HG03432 (cell line): ENCODE measurements at regions not wholly inside any gene's neighbourhood (a gene's known extent, or its start where the extent isn't known, plus 50 kb on each side); places are given as distances from the start of the nearest gene placed in this dataset.

Source experiments
- ATAC-seq: cut with Tn5 transposase; IDR thresholded peaks from one replicate; pipeline ENCODE4 v1.9.1; 2021; ENCODE audit warnings: mild to moderate bottlenecking, moderate library complexity; ENCODE audit not compliant: unreplicated experiment

DNA sequence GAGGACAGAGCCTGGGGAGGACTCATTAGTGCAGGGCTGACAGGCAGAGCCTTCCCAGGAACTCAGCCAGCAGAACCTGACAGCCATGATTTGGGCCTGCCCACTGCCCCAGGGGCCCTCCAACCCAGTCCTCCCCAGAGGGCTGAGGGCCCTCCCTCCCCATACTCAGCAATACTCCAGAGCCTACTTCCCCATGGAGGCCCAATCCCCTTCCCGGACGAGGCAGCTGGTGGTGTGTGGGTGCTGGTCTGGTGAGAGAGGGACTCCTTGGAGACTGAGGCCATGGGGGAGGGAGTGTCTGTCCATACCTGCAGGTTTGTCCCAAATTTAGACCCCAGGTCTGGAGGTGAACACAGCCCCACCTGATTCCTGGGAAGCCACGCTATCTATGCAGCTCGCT, 120.9 kb upstream of the MLN start:
- no peak for ATAC-seq

DNA sequence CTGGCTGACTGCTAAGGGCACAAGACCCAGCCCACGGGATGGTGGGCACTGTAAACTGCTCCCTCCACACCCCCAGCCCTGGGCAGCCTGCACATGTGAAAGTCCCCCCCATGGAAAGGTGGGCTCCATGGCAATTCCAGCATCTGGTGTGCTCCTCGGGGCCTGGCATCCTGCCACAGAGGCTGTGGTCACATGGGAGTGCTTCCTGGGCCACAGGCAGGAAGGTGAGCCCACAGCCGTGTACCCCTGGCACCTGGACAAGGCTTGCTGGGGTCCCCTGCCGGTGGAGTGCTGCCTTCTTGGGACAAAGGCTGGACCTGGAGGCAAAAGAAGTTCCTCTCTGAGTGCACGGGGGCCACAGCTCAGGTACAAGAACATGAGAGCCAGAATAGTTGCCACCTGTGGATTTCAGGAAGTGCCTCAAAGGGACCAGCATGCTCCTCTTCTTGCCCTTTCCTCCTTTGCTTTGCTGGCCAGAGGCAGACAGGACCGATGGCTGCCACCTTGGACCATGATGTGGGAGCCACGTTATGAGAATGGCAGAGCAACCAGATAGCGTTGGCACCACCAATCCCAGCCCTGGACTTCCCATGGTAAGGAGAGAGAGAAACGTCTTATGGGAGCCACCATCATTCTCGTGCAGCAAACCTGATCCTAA, 120.2 kb upstream of the MLN start:
- no peak for ATAC-seq

- ATAC-seq: no peak
Measured at GRCh38 chr6:33921745-33922144, 117.9 kb upstream of the MLN start.

DNA sequence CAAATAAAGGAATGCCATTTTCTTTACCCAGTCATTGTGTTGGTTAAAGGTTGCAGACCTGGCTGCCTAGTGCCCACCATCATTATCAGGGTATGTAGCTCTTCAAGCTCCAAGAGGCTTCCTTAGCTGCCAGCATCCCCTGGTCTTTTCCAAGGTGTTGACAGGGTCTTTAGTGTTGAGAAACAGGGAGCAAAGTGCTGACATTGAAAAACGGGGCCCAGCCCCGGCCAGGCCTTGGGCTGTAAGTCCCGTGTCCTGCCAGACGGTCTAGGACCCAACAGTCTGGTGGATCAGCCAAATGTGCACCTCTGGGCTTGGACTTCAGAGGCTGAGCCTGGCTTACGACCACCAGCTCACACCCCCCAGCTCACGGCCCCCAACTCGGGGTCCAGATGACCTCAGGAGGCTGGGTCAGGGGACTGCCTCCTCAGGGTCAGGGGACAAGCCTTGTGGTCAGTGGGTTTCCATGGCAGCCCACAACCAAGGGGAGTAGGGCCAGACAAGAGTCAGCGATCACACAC, 114.4 kb upstream of the MLN start:
- no peak for ATAC-seq

DNA sequence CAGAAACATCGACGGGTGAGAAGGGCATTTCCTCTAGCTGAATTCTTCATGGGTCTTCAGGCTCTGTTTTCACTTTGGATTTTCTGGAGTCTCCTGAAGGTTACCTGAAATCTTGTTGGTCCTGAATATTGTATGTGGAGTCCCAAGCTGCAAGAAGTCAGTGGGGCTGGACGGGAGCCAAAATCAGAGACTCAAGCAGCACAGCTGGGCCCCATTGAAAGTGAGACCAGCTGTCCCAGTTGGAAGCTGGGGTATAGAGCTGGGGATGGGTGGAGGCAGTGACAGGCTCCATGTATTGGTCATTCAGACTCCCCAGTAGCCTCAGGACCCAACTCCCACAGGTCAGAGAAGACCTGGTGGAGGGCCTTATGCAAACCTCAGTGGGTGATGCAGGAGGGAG, 111.3 kb upstream of the MLN start:
- ATAC-seq: no peak

DNA sequence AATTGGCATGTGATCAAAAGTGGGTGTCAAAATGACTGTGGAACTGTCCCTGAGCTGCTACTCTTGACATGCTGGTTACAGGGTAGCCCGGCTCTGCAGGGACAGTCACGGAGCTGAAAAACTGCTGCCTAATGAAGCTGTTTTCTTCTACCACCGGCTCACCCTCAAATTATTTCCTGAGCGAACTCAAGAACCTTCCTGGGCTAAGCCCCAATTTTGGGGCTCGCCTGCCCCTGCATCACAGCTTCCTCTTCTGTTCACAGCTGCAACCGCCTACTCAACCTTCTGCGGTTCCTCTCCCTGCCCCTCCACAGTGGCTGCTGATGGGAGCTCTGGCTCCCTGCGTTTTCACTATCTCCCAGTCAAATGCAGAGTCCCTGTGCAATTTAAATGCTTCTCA, 110.8 kb upstream of the MLN start:
- ATAC-seq: no peak

DNA sequence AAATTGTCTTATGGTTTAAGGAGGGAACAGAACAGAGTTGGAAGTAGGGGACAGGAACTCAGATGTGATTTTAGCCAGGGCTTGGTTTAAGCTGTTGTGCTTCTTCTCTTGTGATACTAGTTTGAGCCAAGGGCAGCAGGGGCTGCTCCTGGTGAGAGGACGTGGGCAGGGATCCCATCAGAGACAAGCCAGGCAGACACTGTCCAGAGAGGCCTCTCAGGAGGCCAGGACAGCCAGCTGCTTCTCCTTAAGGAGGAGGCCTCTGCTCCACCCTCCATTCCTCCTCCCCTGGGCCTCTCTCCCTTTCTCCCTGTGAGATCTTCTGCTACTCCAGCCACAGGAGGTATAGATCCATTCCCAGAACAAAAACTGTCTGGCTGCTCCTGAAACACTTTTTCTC, 108.4 kb upstream of the MLN start:
- ATAC-seq: no peak

DNA sequence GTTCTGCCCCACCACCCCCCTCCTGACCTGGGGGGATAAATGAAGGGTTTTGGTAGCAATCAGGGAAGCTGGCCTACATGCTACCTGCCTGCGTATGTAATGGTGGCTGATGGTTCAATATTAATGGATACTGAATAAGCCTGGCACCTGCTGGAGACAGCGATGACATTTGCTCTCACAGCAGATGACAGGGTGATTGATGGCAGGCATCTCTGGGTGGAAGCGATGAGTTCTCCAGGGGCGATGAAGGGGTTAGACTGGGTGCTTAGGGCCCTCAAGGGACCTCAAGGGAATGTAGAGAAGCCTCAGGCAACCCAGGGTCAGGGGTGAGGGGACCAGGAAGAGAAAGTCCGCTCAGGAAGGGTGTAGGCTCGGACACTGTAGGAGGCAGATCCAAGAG, 107.7 kb upstream of the MLN start:
- no peak for ATAC-seq

DNA sequence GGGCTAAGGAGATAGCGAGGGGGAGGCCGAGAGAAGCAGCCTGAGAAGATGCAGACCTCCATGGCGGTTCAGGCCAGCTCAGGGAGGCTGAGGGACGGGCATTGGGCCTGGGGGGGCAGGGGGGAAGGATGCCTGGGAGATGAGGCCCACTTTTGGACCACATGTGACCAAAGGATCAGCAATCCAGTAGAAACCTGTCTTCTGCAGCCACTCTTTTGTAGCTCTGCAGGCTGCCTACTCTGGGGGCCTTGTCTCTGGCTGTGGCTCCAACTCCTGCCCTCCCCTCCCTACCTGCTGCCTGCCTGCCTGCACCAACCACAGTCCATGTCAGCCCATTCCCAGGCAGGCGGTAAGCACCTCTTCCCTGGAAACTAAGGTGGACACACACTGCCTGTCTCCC, 106.8 kb upstream of the MLN start:
- ATAC-seq: no peak

DNA sequence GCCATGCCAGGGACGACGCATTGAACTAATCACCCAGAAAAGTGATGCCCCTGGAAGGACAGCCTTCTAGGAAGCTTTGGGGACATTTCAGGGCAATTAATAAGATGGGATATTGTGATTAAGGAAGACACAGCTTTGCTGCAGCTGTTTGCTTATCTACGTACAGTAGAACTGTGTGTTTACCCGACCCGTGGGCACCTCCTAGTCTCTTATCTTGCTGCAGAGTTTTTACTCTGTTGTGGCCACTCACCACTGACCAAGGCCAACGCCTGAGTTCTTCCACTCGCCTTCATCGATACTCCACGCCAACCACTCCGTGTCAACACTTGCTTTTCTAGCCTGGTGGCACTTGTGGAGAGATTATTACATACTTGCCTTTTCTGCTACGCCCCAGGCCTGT, 105.9 kb upstream of the MLN start:
- ATAC-seq: no peak

- no peak for ATAC-seq
Measured at GRCh38 chr6:33908025-33908424, 104.2 kb upstream of the MLN start.

GRCh38 chr6:33907227-33907626, 103.4 kb upstream of the MLN start:
- ATAC-seq: no peak

DNA sequence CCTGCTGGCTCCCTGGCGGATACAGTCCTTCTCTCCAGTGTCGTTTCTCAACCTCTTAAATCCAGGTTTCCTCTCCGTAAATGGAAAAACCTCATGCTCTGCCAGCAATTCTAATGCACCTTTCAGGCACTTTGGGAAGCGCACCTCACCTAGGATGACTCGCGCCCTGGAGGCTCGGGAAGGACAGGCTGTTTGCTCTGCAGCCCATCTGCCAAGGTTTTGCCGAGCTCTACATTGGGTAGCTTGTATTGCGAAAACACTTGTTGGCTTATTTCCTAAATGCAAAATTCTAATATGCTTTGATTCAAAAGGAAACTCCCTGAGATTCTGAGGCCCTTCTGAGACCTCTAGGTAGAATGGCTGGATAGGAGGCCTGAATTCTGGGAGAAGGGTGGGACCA, 102.6 kb upstream of the MLN start:
- ATAC-seq: no peak

DNA sequence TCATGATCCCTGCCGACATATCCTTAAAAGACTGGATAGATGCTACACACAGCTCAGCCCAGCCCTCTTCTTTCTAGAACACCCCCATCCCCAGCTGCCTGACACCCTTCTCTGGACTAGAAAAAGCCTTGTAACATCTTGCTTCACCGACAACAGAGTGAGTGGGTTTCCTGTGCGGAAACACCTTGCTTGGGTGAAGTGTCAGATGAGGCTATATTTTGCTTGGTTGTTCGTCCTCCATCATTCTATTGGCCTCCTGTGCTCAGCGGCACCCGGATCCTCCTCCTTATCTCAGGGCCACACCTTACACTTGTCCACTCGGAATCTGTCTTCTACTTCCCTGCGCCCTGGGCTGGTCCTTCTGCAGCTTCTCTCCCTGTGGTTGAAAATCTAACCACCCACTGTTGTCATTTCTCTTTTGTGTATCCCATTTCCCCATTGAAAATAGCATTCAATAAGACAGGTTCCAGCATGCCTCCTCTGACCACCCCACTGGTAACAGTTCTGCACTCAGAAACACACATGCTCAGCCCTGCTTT, 101.3 kb upstream of the MLN start:
- no peak for ATAC-seq

GRCh38 chr6:33904747-33905065, 100.9 kb upstream of the MLN start:
- no peak for ATAC-seq

- ATAC-seq: peak; percentile 64
Measured at GRCh38 chr6:33904050-33904746, 100.4 kb upstream of the MLN start.

GRCh38 chr6:33903579-33903978, 99.8 kb upstream of the MLN start:
- ATAC-seq: no peak

- no peak for ATAC-seq
Measured at GRCh38 chr6:33902457-33902853, 98.7 kb upstream of the MLN start.

GRCh38 chr6:33901822-33902456, 98.1 kb upstream of the MLN start:
- no peak for ATAC-seq

DNA sequence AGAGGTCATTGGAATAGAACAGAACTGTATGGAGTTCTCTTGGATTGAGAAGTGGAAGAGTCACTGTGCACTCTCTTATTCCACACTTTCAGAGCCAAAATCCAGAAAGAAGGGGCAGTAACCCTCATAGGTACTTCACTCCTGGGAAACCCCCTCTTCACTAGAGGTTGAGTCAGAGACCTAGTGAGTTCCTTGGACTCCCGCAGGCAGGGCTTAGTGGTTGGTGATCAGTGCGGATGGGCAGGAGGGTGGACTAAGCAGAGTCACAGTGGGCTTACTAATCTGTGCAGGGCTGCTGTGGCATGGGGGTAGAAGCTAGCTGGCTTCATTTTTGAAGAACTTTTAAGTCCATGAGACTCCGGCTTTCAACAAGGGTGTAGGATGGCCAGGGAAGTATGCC, 95.0 kb upstream of the MLN start:
- ATAC-seq: no peak

- no peak for ATAC-seq
Measured at GRCh38 chr6:33897189-33897780, 93.5 kb upstream of the MLN start.
